GM23248 (cell line): ENCODE measurements at regions not wholly inside any gene's neighbourhood (a gene's known extent, or its start where the extent isn't known, plus 50 kb on each side); places are given as distances from the start of the nearest gene placed in this dataset.

ENCODE experiments used
- DNase-seq: peaks from one replicate; pipeline ENCODE4 v3.0.0-alpha.2; 2015
- H2AFZ ChIP-seq: fragments of 200-600 bp; sonication (generic); 2 replicates; pipeline ENCODE4 v1.6.1; 2016; ENCODE audit warnings: antibody characterized with exemption
- H3F3A ChIP-seq: fragments of 200-600 bp; sonication (generic); 2 replicates; pipeline ENCODE4 v1.6.1; 2016; ENCODE audit warnings: mild to moderate bottlenecking, antibody characterized with exemption, mixed run types; ENCODE audit not compliant: insufficient read depth
- H3K27ac ChIP-seq: fragments of 200-600 bp; sonication (generic); 2 replicates; pipeline ENCODE4 v1.5.1; 2016; ENCODE audit warnings: mild to moderate bottlenecking
- H3K27me3 ChIP-seq: fragments of 200-600 bp; sonication (generic); replicated peaks from 2 replicates; pipeline ENCODE4 v1.6.1; 2016; ENCODE audit warnings: mild to moderate bottlenecking; ENCODE audit not compliant: insufficient read depth
- H3K36me3 ChIP-seq: fragments of 200-600 bp; sonication (generic); 2 replicates; pipeline ENCODE4 v1.6.1; 2016; ENCODE audit warnings: low read depth, mild to moderate bottlenecking
- H3K4me1 ChIP-seq: fragments of 200-600 bp; sonication (generic); 2 replicates; pipeline ENCODE4 v1.6.1; 2016; ENCODE audit warnings: mild to moderate bottlenecking; ENCODE audit not compliant: insufficient read depth
- H3K4me2 ChIP-seq: fragments of 200-600 bp; sonication (generic); one replicate; pipeline ENCODE4 v1.6.1; 2016; ENCODE audit warnings: mild to moderate bottlenecking; ENCODE audit not compliant: unreplicated experiment
- H3K4me3 ChIP-seq: fragments of 200-600 bp; sonication (generic); 2 replicates; pipeline ENCODE4 v1.5.1; 2016; ENCODE audit warnings: mild to moderate bottlenecking
- H3K79me2 ChIP-seq: fragments of 200-600 bp; sonication (generic); 2 replicates; pipeline ENCODE4 v1.6.1; 2016; ENCODE audit warnings: mild to moderate bottlenecking; ENCODE audit not compliant: insufficient read depth
- H3K9ac ChIP-seq: fragments of 200-600 bp; sonication (generic); 2 replicates; pipeline ENCODE4 v1.6.1; 2016; ENCODE audit warnings: mild to moderate bottlenecking
- H3K9me2 ChIP-seq: fragments of 200-600 bp; sonication (generic); 2 replicates; pipeline ENCODE4 v1.6.1; 2016; ENCODE audit warnings: mixed run types, mild to moderate bottlenecking, moderate library complexity; ENCODE audit not compliant: insufficient read depth
- H3K9me3 ChIP-seq: fragments of 200-600 bp; sonication (generic); one replicate; pipeline ENCODE4 v1.6.1; 2017; ENCODE audit warnings: low read depth
- H4K20me1 ChIP-seq: fragments of 200-600 bp; sonication (generic); 2 replicates; pipeline ENCODE4 v1.6.0; 2016; ENCODE audit not compliant: insufficient read depth
- EZH2 ChIP-seq: fragments of 200-600 bp; sonication (generic); IDR thresholded peaks from 2 replicates; pipeline ENCODE4 v1.6.1; 2018; ENCODE audit warnings: antibody characterized with exemption, mild to moderate bottlenecking; ENCODE audit not compliant: insufficient read depth, poor library complexity, severe bottlenecking
- EZH2phosphoT487 ChIP-seq: fragments of 200-600 bp; sonication (generic); IDR thresholded peaks from 2 replicates; pipeline ENCODE4 v1.6.1; 2018; ENCODE audit warnings: antibody characterized with exemption, moderate library complexity, mild to moderate bottlenecking, low read depth; ENCODE audit not compliant: insufficient read depth
- WGBS, 2 experiments: methylation state at CpG; one replicate each; pipeline ENCODE4 v1.1.6; 2015 to 2017; ENCODE audit warnings: low lambda C conversion rate in 2 of 2, low coverage in 1 of 2; ENCODE audit errors: missing lambda C conversion rate in 2 of 2; 5-methylcytosine and 5-hydroxymethylcytosine counted together
- in situ Hi-C: fragments of 300-500 bp; cut with MboI; formaldehyde crosslinking; loops from 2 replicates; pipeline ENCODE4 v1.15.0; 2020

- Histone ChIP-seq H3K79me2 (no peaks in the 10 kb centered on the region), H3K4me3 (no peak overlapping the region), H3K9me2 (no peaks in the 10 kb centered on the region), H3K36me3 (no peaks in the 10 kb centered on the region), H3K27me3 (no peaks in the 10 kb centered on the region), H3K4me1 (no peaks in the 10 kb centered on the region), H3F3A (no peaks in the 10 kb centered on the region), H4K20me1 (no peaks in the 10 kb centered on the region), H2AFZ (no peak overlapping the region), H3K4me2 (no peak overlapping the region), H3K9ac (no peak overlapping the region), H3K9me3 (no peaks in the 10 kb centered on the region), H3K27ac (no peak overlapping the region)
- TF ChIP-seq EZH2phosphoT487: no peak
- no peak for TF ChIP-seq EZH2
- no peak for DNase-seq
- in situ Hi-C loops: no loop called here
- WGBS, 2 experiments: 56 to 59% methylated on average over 6 of the region's 6 CpGs
Observed at GRCh38 chr2:62302631-62303435, 106.9 kb downstream of the B3GNT2 start.

- Histone ChIP-seq H3K4me3 (no peak overlapping the region), H3K36me3 (no peaks in the 10 kb centered on the region), H3K4me1 (no peaks in the 10 kb centered on the region), H3K27me3 (no peaks in the 10 kb centered on the region), H3K27ac (no peak overlapping the region), H3K9me2 (no peaks in the 10 kb centered on the region), H3K9me3 (no peaks in the 10 kb centered on the region), H3K4me2 (no peak overlapping the region), H3K9ac (no peak overlapping the region), H3K79me2 (no peaks in the 10 kb centered on the region), H2AFZ (no peak overlapping the region), H4K20me1 (no peaks in the 10 kb centered on the region), H3F3A (no peaks in the 10 kb centered on the region)
- WGBS, 2 experiments: 67 to 69% methylated on average over 4 of the region's 4 CpGs
- TF ChIP-seq EZH2phosphoT487: no peak
- no peak for TF ChIP-seq EZH2
- no peak for DNase-seq
- in situ Hi-C loops: no loop called here
Observed at GRCh38 chr2:62300925-62301324, 105.0 kb downstream of the B3GNT2 start.

GRCh38 chr2:62297624-62298010 lies 101.7 kb downstream of the B3GNT2 start:
- 55 to 72% methylated on average over 3 of the region's 3 CpGs for WGBS, 2 experiments
- no peak for DNase-seq
- H3K9me2 ChIP-seq: no peaks in the 10 kb centered on the region
- no peak overlapping the region for H3K27ac ChIP-seq
- H3K4me2 ChIP-seq: no peak overlapping the region
- no peaks in the 10 kb centered on the region for H4K20me1 ChIP-seq
- no peaks in the 10 kb centered on the region for H3K27me3 ChIP-seq
- H3K4me1 ChIP-seq: no peaks in the 10 kb centered on the region
- no peak for TF ChIP-seq EZH2phosphoT487
- TF ChIP-seq EZH2: no peak
- no peaks in the 10 kb centered on the region for H3K79me2 ChIP-seq
- no peaks in the 10 kb centered on the region for H3K36me3 ChIP-seq
- in situ Hi-C loops: no loop called here
- no peaks in the 10 kb centered on the region for H3F3A ChIP-seq
- H3K9ac ChIP-seq: no peak overlapping the region
- no peak overlapping the region for H2AFZ ChIP-seq
- H3K4me3 ChIP-seq: no peak overlapping the region
- no peaks in the 10 kb centered on the region for H3K9me3 ChIP-seq

GRCh38 chr2:62296832-62297623 lies 101.1 kb downstream of the B3GNT2 start:
- H3K4me1 ChIP-seq: no peaks in the 10 kb centered on the region
- in situ Hi-C loops: no loop called here
- no peaks in the 10 kb centered on the region for H3K27me3 ChIP-seq
- H3K9me3 ChIP-seq: no peaks in the 10 kb centered on the region
- no peak overlapping the region for H3K9ac ChIP-seq
- no peak overlapping the region for H3K27ac ChIP-seq
- no peaks in the 10 kb centered on the region for H3K9me2 ChIP-seq
- no peaks in the 10 kb centered on the region for H3F3A ChIP-seq
- DNase-seq: no peak
- H3K4me2 ChIP-seq: no peak overlapping the region
- H2AFZ ChIP-seq: no peak overlapping the region
- no peaks in the 10 kb centered on the region for H4K20me1 ChIP-seq
- no peaks in the 10 kb centered on the region for H3K79me2 ChIP-seq
- H3K4me3 ChIP-seq: no peak overlapping the region
- WGBS, 2 experiments: 77 to 82% methylated on average over 8 of the region's 8 CpGs
- H3K36me3 ChIP-seq: no peaks in the 10 kb centered on the region
- TF ChIP-seq EZH2: no peak
- no peak for TF ChIP-seq EZH2phosphoT487
